ENCODE measurements at regions not wholly inside any gene's neighbourhood (a gene's known extent, or its start where the extent isn't known, plus 50 kb on each side); places are given as distances from the start of the nearest gene placed in this dataset.

DNA sequence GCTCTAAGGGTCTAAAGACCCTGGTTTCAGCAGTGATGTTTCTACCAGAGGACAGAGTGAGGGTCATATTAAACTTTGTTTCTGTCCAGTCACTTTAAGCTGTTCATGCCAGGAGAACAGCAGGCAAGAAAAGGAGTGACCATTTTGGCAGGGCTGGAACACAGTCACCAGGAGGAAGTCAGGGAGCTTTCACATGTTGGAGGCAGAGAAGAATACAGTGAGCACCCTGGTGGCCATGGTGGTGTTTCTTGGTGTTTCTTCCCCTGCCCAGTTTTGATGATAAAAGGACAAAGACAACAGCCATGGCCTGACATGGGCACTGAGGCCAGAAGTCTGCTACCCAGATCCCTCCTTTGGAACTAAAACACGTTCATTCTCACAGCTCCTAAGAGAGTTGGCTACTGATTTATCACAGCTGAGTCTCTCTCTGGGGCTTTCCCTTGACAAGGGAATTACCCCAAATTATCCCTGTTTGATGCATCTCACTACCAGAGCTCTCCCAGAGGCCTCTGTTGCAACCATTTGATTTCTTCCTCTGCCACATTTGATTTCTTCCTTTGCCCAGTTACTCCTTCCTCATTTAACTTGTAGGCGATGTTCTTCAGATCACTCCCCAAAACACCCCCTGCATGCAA is 106.4 kb upstream of the NWD2 start:
- TF ChIP-seq, protein P1, sequence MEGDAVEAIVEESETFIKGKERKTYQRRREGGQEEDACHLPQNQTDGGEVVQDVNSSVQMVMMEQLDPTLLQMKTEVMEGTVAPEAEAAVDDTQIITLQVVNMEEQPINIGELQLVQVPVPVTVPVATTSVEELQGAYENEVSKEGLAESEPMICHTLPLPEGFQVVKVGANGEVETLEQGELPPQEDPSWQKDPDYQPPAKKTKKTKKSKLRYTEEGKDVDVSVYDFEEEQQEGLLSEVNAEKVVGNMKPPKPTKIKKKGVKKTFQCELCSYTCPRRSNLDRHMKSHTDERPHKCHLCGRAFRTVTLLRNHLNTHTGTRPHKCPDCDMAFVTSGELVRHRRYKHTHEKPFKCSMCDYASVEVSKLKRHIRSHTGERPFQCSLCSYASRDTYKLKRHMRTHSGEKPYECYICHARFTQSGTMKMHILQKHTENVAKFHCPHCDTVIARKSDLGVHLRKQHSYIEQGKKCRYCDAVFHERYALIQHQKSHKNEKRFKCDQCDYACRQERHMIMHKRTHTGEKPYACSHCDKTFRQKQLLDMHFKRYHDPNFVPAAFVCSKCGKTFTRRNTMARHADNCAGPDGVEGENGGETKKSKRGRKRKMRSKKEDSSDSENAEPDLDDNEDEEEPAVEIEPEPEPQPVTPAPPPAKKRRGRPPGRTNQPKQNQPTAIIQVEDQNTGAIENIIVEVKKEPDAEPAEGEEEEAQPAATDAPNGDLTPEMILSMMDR (IDR thresholded peaks at IDR 0.05), result no peak
- TF ChIP-seq POLR2A (IDR thresholded peaks at IDR 0.05), result no peak
- no peak for TF ChIP-seq POLR2AphosphoS5 (IDR thresholded peaks at IDR 0.05)
